ENCODE measurements at regions not wholly inside any gene's neighbourhood (a gene's known extent, or its start where the extent isn't known, plus 50 kb on each side); places are given as distances from the start of the nearest gene placed in this dataset.
"Not testable (repeated sequence)": the region's sequence is repeated elsewhere in the genome, so short reads cannot be mapped to it uniquely, and the experiment has no call there.

GRCh38 chr1:244329591-244330317 is 122.0 kb downstream of the ADSS2 start:
- TF ChIP-seq, protein P1, sequence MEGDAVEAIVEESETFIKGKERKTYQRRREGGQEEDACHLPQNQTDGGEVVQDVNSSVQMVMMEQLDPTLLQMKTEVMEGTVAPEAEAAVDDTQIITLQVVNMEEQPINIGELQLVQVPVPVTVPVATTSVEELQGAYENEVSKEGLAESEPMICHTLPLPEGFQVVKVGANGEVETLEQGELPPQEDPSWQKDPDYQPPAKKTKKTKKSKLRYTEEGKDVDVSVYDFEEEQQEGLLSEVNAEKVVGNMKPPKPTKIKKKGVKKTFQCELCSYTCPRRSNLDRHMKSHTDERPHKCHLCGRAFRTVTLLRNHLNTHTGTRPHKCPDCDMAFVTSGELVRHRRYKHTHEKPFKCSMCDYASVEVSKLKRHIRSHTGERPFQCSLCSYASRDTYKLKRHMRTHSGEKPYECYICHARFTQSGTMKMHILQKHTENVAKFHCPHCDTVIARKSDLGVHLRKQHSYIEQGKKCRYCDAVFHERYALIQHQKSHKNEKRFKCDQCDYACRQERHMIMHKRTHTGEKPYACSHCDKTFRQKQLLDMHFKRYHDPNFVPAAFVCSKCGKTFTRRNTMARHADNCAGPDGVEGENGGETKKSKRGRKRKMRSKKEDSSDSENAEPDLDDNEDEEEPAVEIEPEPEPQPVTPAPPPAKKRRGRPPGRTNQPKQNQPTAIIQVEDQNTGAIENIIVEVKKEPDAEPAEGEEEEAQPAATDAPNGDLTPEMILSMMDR (IDR thresholded peaks at IDR 0.05; ENCODE audit: borderline replicate concordance, control extremely low read depth, extremely low read depth, insufficient read depth, missing control alignments), result no peak
- in situ Hi-C loops (cut with MboI; ENCODE audit: low sequenced_read_pairs, unreplicated experiment), result no loop called here
- DNase-seq (ENCODE audit: low spot score), result no peak

DNA sequence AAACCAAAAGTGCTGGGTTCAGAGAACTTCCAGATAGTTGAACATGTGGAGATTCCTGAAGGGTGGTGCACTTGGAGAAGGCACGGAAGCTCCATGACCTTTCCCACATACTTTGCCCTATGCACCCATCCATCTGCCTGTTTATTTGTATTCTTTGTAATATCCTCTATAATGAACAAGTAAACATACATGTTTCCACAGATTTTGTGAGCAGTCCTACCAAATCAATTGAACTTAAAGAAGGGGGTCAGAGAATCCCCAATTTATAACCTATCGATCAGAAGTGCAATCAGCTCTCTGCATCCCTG is 121.4 kb downstream of the ADSS2 start:
- in situ Hi-C loops (cut with MboI; ENCODE audit: low sequenced_read_pairs, unreplicated experiment), result no loop called here
- TF ChIP-seq, protein P1 (IDR thresholded peaks at IDR 0.05; ENCODE audit: borderline replicate concordance, control extremely low read depth, extremely low read depth, insufficient read depth, missing control alignments), result no peak
- no peak for DNase-seq (ENCODE audit: low spot score)

- DNase-seq (ENCODE audit: low spot score); in situ Hi-C loops (cut with MboI; ENCODE audit: low sequenced_read_pairs, unreplicated experiment): not testable (repeated sequence)
These were observed 118.9 kb downstream of the ADSS2 start for GRCh38 chr1:244332761-244333160.

DNA sequence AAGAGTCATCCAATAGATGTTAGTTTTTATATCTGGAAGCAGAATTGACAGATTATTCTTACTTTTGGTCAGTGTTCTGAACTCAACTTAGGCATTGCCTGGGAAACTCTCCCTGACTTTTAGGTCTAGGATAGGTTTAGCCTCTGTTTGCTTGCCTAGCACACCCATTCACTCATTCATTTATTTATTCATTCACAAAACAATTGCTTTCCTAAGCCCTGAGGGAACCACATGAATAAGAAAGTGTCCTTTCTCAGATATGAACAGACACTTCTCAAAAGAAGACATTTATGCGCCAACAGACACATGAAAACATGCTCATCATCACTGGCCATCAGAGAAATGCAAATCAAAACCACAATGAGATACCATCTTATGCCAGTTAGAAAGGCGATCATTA is 117.4 kb downstream of the ADSS2 start:
- in situ Hi-C loops (cut with MboI; ENCODE audit: low sequenced_read_pairs, unreplicated experiment); DNase-seq (ENCODE audit: low spot score): not testable (repeated sequence)

GRCh38 chr1:244334842-244335241 is 116.9 kb downstream of the ADSS2 start:
- in situ Hi-C loops (cut with MboI; ENCODE audit: low sequenced_read_pairs, unreplicated experiment); DNase-seq (ENCODE audit: low spot score): not testable (repeated sequence)

DNA sequence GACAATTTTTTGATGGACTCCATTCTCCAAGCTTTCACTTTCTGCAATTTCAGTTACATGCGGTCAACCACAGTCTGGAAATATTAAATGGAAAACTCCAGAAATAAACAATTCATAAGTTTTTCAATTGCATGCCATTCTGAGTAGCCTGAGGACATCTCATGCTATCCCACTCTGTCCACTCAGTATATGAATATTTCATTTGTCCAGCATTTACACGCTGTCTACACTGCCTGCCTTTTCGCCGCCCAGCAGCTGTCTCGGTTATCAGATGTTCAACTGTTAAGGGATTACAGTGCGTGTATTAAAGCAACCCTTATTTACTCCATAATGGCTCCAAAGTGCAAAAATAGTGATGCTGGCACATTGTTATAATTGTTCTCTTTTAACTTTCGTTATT is 116.3 kb downstream of the ADSS2 start:
- in situ Hi-C loops (cut with MboI; ENCODE audit: low sequenced_read_pairs, unreplicated experiment), result no loop called here
- DNase-seq (ENCODE audit: low spot score), result no peak
- TF ChIP-seq, protein P1 (IDR thresholded peaks at IDR 0.05; ENCODE audit: borderline replicate concordance, control extremely low read depth, extremely low read depth, insufficient read depth, missing control alignments), result no peak

- DNase-seq (ENCODE audit: low spot score), result no peak
- TF ChIP-seq, protein P1 (IDR thresholded peaks at IDR 0.05; ENCODE audit: borderline replicate concordance, control extremely low read depth, extremely low read depth, insufficient read depth, missing control alignments), result no peak
- in situ Hi-C loops (cut with MboI; ENCODE audit: low sequenced_read_pairs, unreplicated experiment), result no loop called here
These were observed 115.3 kb downstream of the ADSS2 start for GRCh38 chr1:244336232-244336899.

DNA sequence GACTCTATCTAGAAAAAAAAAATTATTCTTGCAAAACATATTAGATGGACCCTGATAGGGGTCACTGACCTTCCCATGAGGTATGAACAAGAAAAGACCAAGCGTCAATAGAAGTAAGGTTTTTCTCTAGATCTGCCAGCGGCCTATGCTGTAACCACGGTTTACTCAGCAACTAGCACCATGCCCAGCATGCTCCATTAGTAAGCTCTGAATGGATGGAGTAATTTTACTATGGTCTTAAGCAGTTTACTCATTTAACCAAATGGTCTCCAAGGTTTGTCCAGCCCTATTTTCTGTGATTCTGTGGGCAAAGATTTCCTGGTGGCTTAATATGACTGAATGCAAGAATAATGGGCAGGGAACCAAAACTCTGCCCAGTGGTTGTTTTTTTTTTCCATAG is 113.9 kb downstream of the ADSS2 start:
- in situ Hi-C loops (cut with MboI; ENCODE audit: low sequenced_read_pairs, unreplicated experiment), result no loop called here
- DNase-seq (ENCODE audit: low spot score), result no peak
- TF ChIP-seq, protein P1 (IDR thresholded peaks at IDR 0.05; ENCODE audit: borderline replicate concordance, control extremely low read depth, extremely low read depth, insufficient read depth, missing control alignments), result no peak
